Stomach (tissue), 8 donors: ENCODE measurements at regions not wholly inside any gene's neighbourhood (a gene's known extent, or its start where the extent isn't known, plus 50 kb on each side); places are given as distances from the start of the nearest gene placed in this dataset.

ENCODE experiments used
- DNase-seq, 2 donors: peaks; one replicate each; pipeline versions ENCODE4 v3.0.0 to v3.0.0-alpha.2; 2013 to 2019
- H3K27ac ChIP-seq, 5 donors: fragments of 200-600 bp in 4 of 5; sonication (generic) in 4 of 5; one replicate each; pipeline ENCODE4 v1.5.1; 2013 to 2019; ENCODE audit warnings: mild to moderate bottlenecking in 1 of 5, moderate library complexity in 1 of 5
- H3K27me3 ChIP-seq, 3 donors: fragments of 200-600 bp; sonication (generic); one replicate each; pipeline ENCODE4 v1.5.1; 2017 to 2019; ENCODE audit warnings: mixed run types in 1 of 3
- H3K36me3 ChIP-seq, 4 donors: fragments of 200-600 bp; sonication (generic); 1 replicate in 3 of 4; 2 replicates in 1 of 4; pipeline ENCODE4 v1.5.1; 2016 to 2019
- H3K4me1 ChIP-seq, 4 donors: fragments of 200-600 bp; sonication (generic); one replicate each; pipeline ENCODE4 v1.5.1; 2016 to 2019
- H3K4me3 ChIP-seq, 4 donors: fragments of 200-600 bp; sonication (generic) in 3 of 4; one replicate each; pipeline ENCODE4 v1.5.1; 2016 to 2019; ENCODE audit warnings: mild to moderate bottlenecking in 1 of 4
- H3K9me3 ChIP-seq, 4 donors: fragments of 200-600 bp; sonication (generic); one replicate each; pipeline ENCODE4 v1.5.1; 2016 to 2019
- CTCF ChIP-seq, 7 experiments: fragments of 450-650 bp in 4 of 7; fragments of 200-600 bp in 3 of 7; sonication (generic) in 3 of 7; IDR thresholded peaks; one replicate each; pipeline ENCODE4 v1.5.1; 2016 to 2019; ENCODE audit warnings: antibody characterized with exemption in 7 of 7, control low read depth in 2 of 7, mild to moderate bottlenecking in 1 of 7
- EP300 ChIP-seq: sonication (generic); formaldehyde crosslinking; IDR thresholded peaks from one replicate; pipeline ENCODE4 v1.6.1; 2017; ENCODE audit warnings: antibody characterized with exemption
- POLR2A ChIP-seq, 4 donors: fragments of 450-650 bp; IDR thresholded peaks; one replicate each; pipeline ENCODE4 v1.6.1; 2016; ENCODE audit warnings: antibody characterized with exemption in 4 of 4, control low read depth in 2 of 4, mild to moderate bottlenecking in 1 of 4, moderate library complexity in 1 of 4
- POLR2AphosphoS5 ChIP-seq, 3 donors: sonication (generic); formaldehyde crosslinking; IDR thresholded peaks; one replicate each; pipeline ENCODE4 v1.6.1; 2016; ENCODE audit warnings: antibody characterized with exemption in 3 of 3
- WGBS, 5 donors: extraction: QIAGEN DNeasy Blood & Tissue Kit in 3 of 5; methylation state at CpG; one replicate each; pipeline versions ENCODE4 v1.1.5 to v1.1.7; 2013 to 2018; 5-methylcytosine and 5-hydroxymethylcytosine counted together
- intact Hi-C: fragments of 100-400 bp; cut with DNase I; formaldehyde crosslinking; loops from one replicate; pipeline ENCODE4 v1.15.1; 2023; ENCODE audit warnings: low total_unique reads
- donor health status: healthy with polysubstance abuse.
- donor health status: Bipolar disorder and iron deficiency.
- donor health status: healthy.

- WGBS, 5 donors = 49 to 82% (median 71%) methylated on average over 2 of the region's 2 CpGs
- Histone ChIP-seq H3K4me3 (no peak overlapping the region), H3K27me3 (no peaks in the 10 kb centered on the region), H3K36me3 (no peaks in the 10 kb centered on the region), H3K9me3 (no peaks in the 10 kb centered on the region), H3K4me1 (no peaks in the 10 kb centered on the region), H3K27ac (no peak overlapping the region)
- intact Hi-C loops = no loop called here
- peak in 1 of 2 donors; percentile 9 for DNase-seq
- no peak for TF ChIP-seq CTCF (IDR thresholded peaks at IDR 0.05)
- TF ChIP-seq EP300 = no peak
- no peak for TF ChIP-seq POLR2AphosphoS5 (IDR thresholded peaks at IDR 0.05)
- no peak for TF ChIP-seq POLR2A (IDR thresholded peaks at IDR 0.05)
Observed at GRCh38 chr2:121872651-121873050, 117.2 kb downstream of the TSN start.

- H3K36me3 ChIP-seq = no peaks in the 10 kb centered on the region
- TF ChIP-seq EP300 = no peak
- no peak for TF ChIP-seq CTCF (IDR thresholded peaks at IDR 0.05)
- intact Hi-C loops = no loop called here
- DNase-seq = no peak
- 63 to 80% (median 77%) methylated on average over 7 of the region's 7 CpGs for WGBS, 5 donors
- no peaks in the 10 kb centered on the region for H3K27me3 ChIP-seq
- no peak overlapping the region for H3K4me3 ChIP-seq
- H3K4me1 ChIP-seq = no peaks in the 10 kb centered on the region
- H3K27ac ChIP-seq = no peak overlapping the region
- H3K9me3 ChIP-seq = no peaks in the 10 kb centered on the region
Observed at GRCh38 chr2:121873864-121874263, 118.4 kb downstream of the TSN start.

- intact Hi-C loops = no loop called here
- H3K27ac ChIP-seq = no peak overlapping the region
- peak in 1 of 2 donors; percentile 13 for DNase-seq
- no peaks in the 10 kb centered on the region for H3K4me1 ChIP-seq
- TF ChIP-seq POLR2A (IDR thresholded peaks at IDR 0.05) (no peak), EP300 (no peak), POLR2AphosphoS5 (IDR thresholded peaks at IDR 0.05) (no peak), CTCF (IDR thresholded peaks at IDR 0.05) (no peak)
- H3K4me3 ChIP-seq = no peak overlapping the region
- H3K27me3 ChIP-seq = no peaks in the 10 kb centered on the region
- 67 to 82% (median 72%) methylated on average over 2 of the region's 2 CpGs for WGBS, 5 donors
- H3K9me3 ChIP-seq = no peaks in the 10 kb centered on the region
- no peaks in the 10 kb centered on the region for H3K36me3 ChIP-seq
Observed at GRCh38 chr2:121875585-121876185, 120.2 kb downstream of the TSN start.

GRCh38 chr2:121877366-121877765 lies 121.9 kb downstream of the TSN start:
- H3K27me3 ChIP-seq = no peaks in the 10 kb centered on the region
- no peak overlapping the region for H3K27ac ChIP-seq
- H3K9me3 ChIP-seq = no peaks in the 10 kb centered on the region
- WGBS, 5 donors = 82 to 91% (median 87%) methylated on average over 1 of the region's 1 CpG
- no peak for DNase-seq
- TF ChIP-seq CTCF (IDR thresholded peaks at IDR 0.05) = no peak
- no peak for TF ChIP-seq EP300
- no peak for TF ChIP-seq POLR2A (IDR thresholded peaks at IDR 0.05)
- TF ChIP-seq POLR2AphosphoS5 (IDR thresholded peaks at IDR 0.05) = no peak
- H3K4me1 ChIP-seq = no peaks in the 10 kb centered on the region
- no peaks in the 10 kb centered on the region for H3K36me3 ChIP-seq
- no peak overlapping the region for H3K4me3 ChIP-seq
- intact Hi-C loops = no loop called here
